ENCODE measurements at regions not wholly inside any gene's neighbourhood (a gene's known extent, or its start where the extent isn't known, plus 50 kb on each side); places are given as distances from the start of the nearest gene placed in this dataset.
"Not testable (repeated sequence)": the region's sequence is repeated elsewhere in the genome, so short reads cannot be mapped to it uniquely, and the experiment has no call there.

DNA sequence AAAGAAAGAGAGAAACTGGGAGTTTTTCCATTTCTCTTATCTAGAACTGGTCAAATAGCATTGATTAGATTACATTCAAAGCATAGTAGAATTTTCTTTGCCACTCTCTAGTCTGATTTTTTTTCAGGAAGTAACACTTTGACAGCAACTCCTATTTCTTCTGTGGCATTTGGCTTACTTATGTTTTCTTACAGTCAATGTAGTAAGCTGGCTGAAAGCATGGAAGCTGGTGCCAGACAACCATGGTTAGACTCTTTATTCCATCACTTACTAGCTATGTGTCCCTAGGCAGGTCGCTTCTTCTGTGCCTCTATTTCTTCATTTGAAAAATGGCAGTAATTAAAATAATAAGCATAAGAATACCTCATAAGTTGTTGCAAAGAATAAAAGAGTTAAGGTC lies 54.2 kb upstream of the OPRM1 start:
- no peak for DNase-seq (ENCODE audit: low read depth)

DNA sequence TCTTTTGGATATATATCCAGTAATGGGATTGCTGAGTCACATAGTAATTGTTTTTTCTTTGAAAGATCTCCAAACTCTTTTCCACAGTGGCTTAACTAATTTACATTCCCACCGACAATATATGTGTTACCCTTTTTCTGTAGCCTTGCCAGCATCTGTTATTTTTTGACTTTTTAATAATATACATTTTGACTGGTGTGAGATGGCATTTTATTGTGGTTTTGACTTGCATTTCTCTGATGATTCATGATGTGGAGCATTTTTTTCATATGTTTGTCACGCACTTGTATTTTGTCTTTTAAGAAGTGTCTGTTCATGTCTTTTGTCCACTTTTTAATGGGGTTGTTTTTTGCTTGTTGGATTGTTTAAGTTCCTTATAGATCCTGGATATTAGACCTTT lies 58.9 kb upstream of the OPRM1 start:
- DNase-seq (ENCODE audit: low read depth) = no peak

DNA sequence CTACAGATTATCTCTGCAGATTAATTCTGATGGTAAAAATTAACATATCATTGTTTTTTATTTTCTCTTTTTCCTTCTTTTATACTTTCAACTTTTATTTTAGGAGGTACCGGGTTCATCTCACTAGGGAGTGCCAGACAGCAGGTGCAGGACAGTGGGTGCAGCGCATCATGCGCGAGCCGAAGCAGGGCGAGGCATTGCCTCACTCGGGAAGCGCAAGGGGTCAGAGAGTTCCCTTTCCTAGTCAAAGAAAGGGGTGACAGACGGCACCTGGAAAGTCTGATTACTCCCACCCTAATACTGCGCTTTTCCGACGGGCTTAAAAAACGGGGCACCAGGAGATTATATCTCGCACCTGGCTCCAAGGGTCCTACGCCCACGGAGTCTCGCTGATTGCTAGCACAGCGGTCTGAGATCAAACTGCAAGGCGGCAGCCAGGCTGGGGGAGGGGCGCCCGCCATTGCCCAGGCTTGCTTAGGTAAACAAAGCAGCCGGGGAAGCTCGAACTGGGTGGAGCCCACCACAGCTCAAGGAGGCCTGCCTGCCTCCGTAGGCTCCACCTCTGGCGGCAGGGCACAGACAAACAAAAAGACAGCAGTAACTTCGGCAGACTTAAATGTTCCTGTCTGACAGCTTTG lies 60.0 kb upstream of the OPRM1 start:
- not testable (repeated sequence) for DNase-seq (ENCODE audit: low read depth)

DNA sequence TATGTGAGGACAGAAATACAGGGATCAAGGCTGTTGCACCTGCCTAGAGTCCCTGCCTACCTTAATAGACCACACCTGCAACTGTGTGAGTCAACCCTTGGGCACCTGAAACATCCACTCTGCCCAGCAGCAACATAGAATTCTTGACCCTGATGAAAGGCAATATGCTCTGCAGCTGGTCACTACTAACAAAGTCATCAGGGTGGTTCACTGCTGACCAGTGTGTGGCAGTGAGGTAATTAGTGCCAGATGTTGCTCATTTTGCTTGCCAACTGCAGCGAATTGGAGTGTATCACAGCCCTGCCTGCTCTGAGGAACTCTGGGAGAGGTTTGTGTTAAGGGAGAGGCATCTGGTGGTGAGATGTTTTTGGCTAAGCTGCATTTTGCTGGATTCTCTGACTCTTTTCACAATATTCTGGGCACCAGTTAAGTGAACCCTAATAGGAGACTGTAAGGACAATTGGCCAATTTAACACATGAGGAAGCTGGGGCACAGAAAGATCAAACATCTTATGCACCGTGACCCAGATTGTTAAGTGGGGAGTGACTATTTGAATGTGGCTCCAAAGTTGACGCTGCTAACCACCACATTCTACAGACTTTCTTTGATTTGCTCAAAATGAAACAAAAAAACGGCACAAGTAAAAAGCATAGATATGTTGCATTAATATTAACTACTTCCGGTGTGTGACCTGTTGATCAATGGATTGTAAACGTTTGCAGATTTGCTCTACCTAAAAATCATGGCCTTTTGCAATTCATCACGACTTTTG lies 61.9 kb upstream of the OPRM1 start:
- peak; percentile 20 for DNase-seq (ENCODE audit: low read depth)

DNA sequence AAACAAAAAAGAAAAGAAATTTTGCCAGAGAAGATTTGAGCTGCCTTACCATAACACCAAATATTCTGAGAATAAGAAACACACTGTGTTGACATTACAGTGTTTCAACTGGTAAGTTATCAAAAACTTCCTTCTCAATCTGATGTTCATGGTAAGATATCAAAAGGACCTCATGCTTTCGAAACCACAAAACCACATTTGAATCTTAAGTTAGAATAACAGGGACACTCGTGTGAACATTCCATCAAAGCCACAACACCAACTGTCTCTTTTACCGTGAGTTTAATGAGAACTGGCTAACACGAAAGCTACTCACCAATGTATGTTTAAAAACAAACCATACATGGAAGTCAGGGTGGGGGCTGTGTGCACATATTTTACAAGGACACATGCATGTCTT lies 73.0 kb upstream of the OPRM1 start:
- DNase-seq (ENCODE audit: low read depth) = peak; percentile 77

DNA sequence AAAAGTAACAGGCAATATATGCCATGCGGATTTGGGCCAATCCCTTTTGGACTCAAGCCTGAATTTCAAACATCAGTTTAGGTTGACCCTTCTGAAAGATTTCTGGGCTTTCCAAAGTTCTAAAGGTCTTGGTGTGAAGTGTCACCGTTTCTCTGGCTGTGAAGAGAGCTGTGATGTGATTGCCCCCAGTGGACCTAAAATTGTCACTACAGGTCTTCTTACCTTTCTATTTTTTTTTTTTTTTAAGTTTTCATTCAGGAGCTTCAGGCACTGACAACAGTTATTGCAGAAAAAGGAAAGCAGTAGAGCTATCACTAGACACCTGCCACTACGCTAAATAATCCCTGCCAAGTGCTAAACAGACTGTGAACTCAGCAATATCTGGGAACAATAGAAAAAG lies 75.7 kb upstream of the OPRM1 start:
- no peak for DNase-seq (ENCODE audit: low read depth)

DNA sequence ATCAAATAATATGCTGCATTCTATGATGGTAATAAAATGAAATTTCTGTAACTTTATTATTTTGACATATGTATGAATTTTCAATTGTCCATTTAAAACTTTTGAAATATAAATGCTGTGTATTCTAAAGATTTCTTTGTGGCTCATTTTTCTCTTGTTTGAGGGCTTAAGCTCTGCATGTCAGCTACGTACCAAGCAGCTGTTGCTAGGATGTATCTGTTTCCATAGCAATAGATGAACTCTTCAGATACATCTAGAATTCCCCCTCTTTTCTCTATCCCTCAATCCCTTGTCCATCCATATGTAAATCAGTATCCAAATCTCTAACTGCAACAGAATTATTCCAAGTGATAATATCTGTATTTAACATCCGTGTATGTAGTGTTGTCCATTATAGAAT lies 76.5 kb upstream of the OPRM1 start:
- DNase-seq (ENCODE audit: low read depth) = no peak

DNA sequence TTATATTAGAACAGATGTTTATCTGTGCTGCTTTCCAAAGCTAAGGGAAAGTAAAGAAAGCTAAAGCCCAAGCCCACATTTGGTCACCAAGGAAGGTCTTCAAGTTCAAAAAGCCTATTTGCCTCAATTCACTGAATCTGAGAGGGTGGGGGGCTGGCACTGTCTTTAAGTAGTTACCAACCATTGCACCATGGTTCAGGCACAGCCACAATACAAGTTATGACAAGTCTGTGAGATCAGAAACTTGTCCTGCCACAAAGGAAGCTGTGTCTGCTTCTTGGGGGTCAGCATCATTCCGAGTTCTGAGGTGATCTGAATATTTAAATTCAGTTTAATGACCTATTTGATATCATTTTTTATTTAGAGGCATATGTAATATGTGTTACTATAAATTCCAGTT lies 78.3 kb upstream of the OPRM1 start:
- no peak for DNase-seq (ENCODE audit: low read depth)

DNA sequence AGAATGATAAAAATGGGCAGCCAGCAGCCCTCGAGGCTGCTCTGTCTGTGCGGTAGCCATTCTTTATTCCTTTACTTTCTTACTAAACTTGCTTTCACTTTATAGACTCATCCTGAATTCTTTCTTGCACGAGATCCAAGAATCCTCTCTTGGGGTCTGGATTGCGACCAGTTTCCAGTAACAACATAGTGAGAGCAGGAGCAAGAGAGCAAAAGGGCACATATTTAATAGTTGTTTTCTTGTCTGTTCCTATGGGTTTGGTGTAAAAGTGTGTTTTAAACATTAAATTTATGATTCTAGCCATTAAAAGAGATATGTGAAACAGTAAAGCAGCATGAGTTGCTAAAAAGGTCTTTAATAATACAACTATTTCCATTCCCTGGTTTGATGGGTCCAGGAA lies 78.8 kb upstream of the OPRM1 start:
- DNase-seq (ENCODE audit: low read depth) = no peak

DNA sequence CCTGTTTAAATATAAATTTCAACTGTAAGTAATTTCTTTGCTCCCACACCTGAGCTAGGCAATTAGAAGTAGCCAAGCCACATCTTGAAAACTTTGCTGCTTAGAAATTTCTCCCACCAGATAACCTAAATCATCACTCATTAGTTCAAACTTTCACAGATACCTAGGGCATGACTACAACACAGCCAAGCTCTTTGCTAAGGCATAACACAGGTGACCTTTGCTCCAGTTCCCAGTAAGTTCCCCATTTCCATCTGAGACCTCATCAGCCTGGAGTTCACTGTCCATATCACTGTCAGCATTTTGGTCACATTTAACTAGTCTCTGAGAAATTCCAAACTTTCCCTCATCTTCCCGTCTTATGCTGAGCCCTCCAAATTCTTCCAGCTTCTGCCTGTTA lies 79.8 kb upstream of the OPRM1 start:
- DNase-seq (ENCODE audit: low read depth) = peak; percentile 47

DNA sequence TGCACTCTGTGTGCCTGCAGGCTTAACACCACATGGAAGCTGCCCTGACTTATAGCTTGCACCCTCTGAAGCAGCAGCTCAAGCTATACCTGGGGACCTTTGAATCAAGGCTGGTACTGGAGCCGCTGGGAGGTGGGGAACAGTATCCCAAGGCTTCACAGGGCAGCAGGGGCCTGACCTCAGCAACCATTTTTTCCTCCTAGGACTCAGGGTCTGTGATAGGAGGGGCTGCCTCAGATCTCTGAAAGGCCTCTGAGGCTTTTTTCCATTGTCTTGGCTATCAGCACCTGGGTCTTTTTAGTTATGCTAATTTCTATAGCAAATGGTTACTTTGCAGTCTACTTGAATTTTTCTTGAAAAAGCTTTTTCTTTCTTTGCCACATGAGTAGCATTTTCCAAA lies 80.2 kb upstream of the OPRM1 start:
- DNase-seq (ENCODE audit: low read depth) = no peak

DNA sequence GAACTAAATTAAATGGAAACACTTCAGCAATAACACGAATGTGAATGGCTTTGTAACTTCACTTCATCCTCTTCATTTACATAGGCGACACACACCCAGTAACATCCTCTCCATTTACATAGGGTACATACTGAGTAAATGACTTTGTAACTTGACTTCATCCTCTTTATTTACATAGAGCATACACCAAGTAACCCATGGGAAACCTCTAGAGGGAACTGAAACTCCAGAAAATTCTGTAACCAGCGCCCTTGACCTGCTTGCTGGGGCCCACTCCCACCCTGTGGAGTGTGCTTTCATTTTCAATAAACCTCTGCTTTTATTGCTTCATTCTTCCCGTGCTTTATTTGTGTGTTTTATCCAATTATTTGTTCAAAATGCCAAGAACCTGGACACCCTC lies 81.6 kb upstream of the OPRM1 start:
- no peak for DNase-seq (ENCODE audit: low read depth)

DNA sequence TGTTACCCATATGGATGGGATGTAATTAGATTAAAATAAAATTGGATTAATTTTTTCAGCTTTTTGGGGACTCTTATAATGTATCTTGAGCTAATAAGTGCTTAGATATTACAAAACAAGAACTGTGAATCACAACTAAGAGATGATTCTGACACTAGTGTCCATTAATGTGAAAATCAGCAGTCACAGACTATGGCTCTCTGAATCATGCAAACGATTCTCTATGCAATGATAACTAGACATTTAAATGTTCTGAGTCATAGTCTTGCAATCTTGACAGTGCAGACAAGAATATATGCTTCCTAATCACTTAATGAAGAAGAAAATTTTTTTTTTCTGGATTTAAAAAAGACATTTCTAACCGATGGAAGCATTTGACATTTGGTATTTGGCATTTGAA lies 82.2 kb upstream of the OPRM1 start:
- DNase-seq (ENCODE audit: low read depth) = peak; percentile 52

DNA sequence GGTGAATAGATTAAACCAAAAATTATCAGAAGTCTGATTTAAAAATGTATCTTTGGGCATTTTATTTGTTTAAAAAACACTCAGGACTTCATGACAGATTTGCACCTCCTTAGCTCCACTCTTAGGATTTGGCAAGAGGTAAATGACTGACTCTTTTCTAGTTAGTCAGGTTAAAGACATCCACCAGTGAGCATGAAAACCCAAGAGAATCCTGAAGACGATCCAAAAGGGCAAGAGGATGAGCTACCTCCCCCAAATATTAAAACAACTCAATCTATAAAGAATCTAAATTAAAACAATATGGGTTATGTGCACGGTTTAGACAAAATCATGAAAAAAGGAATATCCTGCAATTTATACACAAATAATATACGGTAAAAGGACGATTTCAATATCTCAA lies 89.4 kb upstream of the OPRM1 start:
- DNase-seq (ENCODE audit: low read depth) = no peak

DNA sequence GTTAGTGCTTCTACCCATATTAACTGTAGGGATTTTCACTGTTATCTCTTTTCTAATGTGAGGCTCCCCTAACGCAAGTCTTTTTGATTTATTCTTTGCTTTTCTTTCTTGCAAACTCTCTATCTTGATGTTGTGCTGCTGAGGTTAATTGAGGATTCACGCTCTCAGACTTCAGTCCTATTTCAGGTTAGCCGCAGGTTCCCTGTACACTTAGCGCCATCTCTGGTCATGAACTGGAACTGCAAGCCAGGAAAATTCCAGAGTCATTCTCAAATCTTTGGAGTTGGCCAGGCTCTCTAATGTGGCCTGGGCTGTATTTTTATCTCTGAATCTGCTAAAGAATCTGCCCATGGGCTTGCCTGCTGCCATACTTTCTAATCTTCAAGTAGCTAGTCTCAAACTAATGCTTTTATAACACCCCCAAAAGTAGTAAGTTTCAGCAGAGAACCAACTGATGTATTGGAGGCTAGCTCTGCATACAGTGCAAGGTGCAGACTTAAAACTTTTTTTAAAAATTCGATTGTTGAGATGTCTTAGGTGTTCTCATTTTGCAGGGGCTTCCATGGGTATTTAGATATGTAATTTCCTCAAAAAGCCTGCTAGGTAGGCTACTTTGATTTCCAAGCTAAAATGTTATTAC lies 91.1 kb upstream of the OPRM1 start:
- peak; percentile 26 for DNase-seq (ENCODE audit: low read depth)

DNA sequence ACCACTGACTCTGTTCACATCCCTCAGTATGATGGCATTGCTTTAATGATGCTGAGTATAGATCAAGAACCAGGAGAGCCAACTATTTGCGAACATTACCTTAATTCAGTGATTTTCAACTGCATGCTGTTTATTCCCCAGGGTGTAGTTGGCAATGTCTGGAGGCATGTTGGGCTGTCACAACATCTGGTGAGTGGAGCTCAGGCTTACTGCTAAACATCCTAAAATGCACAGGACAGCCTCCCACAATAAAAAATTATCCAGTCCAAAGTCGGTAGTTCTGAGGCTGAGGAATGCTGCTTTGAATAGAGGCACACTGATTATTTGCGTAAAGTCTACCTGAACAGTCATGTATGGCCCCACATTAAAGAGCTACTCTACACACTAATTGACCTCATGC lies 94.8 kb upstream of the OPRM1 start:
- no peak for DNase-seq (ENCODE audit: low read depth)

DNA sequence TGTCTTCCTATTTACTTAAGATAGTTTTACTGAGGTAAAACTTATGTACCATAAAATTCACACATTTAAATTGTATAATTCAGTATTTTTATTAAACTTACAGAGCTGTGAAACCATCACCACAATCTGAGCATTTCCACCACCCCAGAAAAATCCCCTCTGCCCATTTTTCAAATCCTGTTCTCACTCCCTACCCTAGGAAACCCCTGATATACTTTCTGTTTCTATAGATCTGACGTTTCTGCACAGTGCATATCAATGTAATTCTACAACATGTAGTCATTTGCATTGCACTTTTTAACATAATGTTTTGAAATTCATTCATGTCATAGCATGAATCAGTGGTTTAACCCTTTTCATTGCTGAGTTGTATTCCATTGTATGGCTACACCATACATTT lies 96.7 kb upstream of the OPRM1 start:
- DNase-seq (ENCODE audit: low read depth) = no peak

DNA sequence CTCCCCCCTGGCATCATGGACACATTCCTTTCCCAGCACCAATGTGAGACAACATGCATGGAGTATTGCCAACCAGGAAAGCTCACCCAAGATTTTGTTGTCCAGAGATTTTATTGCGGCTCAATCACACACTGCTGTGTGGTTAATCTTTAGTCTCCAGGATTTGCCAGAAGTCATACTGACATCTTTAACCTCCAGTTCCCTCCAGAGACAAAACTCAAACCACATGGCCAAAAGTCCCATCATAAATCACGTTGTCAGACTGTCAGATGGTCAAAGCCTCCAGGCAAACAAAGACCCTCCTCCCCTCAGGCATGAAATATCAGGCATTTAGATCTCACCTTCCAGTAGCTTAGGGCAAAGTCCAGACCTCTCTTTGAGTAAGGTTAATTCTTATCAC lies 97.3 kb upstream of the OPRM1 start:
- DNase-seq (ENCODE audit: low read depth) = peak; percentile 61

DNA sequence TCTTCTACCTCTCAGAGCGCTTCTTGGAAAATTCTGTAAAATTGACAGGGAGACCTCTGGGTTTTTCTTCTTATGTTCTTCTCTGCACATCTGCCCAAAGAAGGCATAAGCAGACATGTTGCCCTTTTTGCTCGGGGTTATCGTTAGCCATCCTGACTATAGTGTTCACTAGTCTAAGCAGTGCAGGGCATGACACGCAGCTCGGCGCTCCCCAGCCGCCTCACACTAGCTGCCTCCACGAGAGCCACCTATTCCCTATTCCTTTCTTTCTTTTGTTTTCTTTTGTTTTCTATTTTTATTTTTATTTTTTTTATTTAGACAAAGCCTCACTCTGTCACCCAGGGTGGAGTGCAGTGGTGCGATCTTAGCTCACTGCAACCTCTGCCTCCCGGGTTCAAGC lies 100.2 kb upstream of the OPRM1 start:
- no peak for DNase-seq (ENCODE audit: low read depth)

DNA sequence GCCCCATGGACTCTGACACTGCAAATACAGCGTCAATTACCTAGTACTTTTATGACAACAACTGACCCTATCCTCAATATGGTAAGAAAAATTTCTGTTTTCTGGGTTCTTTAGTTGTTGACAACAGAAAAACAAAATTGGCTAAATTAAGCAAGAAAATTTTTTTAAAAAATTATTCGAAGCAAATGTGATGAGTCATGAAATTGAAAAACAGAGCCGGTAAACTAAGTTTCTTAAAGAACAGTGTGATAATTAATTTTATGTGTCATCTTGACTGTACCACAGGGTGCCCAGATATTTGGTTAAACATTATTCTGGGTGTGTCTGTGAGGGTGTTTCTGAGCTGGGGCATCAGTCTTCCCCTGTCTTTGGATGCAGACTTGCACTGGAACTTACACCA lies 107.6 kb upstream of the OPRM1 start:
- no peak for DNase-seq (ENCODE audit: low read depth)

DNA sequence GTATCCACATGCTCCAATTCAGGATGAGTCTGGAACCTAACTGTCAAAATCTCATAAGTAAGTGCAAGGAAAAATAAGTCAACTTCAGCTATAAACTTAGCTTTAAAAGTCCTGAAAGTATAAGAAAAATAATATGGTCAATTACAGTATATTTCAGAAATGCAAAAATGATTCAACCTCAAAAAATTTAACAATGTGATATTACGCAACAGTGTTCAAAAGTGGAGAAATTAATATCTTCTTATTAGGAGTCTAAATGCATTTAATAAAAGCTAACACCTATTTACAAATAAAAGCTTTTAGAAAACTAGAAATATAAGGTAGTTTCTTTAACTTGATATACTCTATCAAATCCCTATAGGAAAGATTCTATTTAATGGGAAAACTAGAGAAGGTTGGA lies 111.2 kb upstream of the OPRM1 start:
- DNase-seq (ENCODE audit: low read depth) = no peak

DNA sequence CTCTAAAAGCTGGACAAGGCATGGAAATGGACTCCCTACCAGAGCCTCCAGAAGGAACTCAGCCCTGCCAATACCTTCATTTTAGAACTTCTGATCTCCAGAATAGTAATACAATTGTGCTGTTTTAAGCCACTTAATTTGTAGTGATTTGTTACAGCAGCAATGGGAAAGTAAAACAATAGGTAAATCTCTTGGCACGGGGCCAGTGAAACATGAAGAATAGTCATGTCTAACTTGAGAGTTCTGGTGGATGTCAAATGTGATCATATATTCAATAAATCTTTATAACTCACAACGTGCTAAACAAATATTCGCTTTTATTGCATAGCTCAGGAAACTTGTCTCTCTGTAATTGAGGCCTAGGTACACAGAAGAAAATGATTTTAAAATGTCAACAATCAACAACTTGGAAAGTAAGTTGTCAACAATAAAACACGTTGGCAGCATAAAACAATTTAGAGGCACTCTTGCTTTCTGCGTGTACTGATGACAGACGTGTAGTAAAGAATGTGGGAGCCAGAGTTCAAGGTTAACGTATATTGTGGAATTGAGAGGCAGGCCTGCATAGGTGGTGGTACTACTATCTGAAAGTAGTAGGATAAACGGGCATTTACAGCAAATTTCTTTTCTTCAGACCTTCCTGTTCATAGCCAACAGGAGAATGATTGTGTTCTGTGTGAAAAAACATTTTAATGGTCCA lies 140.5 kb upstream of the OPRM1 start:
- DNase-seq (ENCODE audit: low read depth) = no peak

DNA sequence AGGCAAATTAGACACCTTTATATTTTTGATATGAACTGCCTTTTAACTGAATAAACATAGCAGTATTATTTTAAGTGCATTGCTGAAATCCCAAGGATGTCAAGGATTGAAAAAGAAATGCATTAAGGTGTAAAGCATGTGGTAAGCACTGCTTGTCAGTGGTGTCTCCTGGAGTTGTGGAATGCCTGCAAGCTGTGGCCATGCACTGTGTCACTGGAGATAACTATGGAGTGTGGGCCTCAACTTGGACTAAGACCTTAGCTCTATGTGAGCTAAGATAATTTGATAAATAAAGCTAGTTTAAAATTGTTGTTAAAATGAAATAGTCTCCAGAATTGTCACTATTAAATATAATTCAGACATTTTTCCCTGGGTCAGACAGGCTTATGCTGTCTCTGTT lies 156.6 kb upstream of the OPRM1 start:
- no peak for DNase-seq (ENCODE audit: low read depth)

Data from renal cortical epithelial cell (primary cell).